Retina (tissue), 1 donor: ENCODE measurements at regions not wholly inside any gene's neighbourhood (a gene's known extent, or its start where the extent isn't known, plus 50 kb on each side); places are given as distances from the start of the nearest gene placed in this dataset.

ENCODE experiments used
- DNase-seq: peaks from one replicate; pipeline ENCODE4 v3.0.0-alpha.2; 2016

DNA sequence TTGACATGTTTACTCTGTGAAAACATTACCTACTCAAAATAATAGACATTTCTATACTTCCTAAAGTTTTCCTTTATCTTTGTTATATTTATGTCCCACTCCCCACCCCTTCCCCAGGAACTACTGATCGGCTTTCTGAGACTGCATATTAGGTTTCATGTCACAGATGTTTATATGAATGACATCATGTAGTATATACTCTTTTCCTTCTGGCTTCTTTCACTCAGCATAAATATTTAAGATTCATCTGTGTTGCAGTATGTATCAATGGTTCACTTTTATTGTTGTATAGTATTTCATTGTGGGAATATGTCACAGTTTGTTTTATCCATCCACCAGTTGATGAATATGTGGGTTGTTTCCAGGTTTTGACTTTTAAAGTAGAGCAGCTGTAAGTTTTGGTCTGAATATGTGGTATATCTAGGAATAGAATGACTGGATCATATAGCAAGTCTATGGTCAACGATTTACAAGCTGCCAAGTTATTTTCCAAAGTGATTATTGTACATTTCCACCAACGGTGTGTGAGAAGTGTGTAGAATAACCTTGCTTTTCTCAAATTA is 73.8 kb upstream of the CAV2 start:
- DNase-seq = no peak

GRCh38 chr7:116426428-116427156 is 72.9 kb upstream of the CAV2 start:
- no peak for DNase-seq

GRCh38 chr7:116429986-116430619 is 69.4 kb upstream of the CAV2 start:
- no peak for DNase-seq

DNA sequence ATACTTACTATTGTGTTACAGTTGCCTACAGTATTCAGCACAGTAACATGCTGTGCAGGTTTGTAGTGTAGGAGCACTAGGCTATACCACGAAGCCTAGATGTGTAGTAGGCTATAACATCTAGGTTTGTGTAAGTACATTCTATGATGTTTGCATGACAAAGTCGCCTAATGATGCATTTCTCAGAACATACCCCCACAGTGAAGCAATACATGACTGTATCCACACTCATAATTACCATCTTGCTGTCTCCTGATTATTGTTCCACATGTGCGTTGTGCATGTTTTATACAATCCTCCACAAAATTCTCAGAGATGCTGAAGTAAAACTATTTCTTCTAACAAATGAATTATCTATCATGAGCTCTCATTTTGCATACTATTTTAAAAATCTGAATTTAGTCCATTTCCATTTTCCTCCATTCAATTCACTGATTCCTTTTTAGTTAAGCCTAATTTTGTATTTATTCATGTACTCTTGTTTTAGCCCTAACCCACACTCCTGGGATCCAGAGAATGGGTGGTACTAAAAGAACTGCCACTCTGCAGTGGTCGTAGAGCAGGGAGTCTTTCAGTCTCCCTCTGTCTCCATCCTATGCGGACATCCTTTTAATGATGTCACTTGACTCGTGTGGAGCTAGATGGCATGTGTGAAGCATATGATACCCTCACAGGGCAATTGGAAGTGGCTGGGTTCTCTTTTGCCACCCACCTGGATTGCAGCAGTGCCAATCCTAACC is 67.6 kb upstream of the CAV2 start:
- DNase-seq = no peak

- DNase-seq = no peak
Observed at GRCh38 chr7:116432527-116432916, 67.0 kb upstream of the CAV2 start.

DNA sequence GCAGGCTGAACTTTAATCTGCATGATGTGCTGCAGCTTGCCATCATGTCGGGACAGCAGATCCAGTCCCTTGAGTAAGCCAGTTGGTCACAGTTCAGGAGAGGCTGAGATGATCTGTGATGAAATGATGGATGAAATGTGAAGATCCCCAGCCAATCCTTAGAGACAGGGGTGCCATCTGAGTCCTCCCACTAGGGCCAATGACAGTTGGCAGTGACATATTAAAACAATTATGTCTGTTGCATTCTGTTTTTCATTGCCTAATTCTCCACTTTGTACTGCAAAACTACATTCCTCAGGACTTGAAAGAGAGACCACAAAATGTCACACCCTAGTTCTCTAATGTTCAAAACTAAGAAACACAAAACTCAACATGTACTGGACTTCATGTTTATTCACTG is 66.3 kb upstream of the CAV2 start:
- no peak for DNase-seq

DNA sequence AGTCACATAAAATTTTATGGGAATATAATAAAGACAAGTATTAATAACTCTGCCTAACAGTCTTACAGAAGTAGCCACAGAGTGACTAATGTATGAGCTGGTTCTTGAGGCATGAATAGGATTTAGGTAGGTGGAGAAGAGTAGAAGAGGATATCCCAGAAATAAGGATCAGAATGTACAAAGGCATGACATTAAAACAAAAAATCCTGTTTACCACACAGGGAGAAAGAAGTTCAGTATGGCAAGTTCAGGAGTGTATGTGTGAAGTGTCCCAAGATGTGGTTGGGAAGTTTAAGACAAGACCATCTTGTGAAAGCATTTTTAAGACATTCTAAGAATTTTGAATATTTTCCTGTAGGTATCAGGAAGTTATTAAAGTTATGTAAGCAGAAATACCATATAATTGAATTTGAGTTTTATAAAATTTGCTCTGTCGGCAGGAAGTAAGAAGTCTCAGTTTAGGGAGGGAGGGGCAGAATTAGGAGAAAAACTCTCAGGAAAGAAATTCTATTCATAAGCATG is 64.7 kb upstream of the CAV2 start:
- no peak for DNase-seq

GRCh38 chr7:116436305-116436826 is 63.2 kb upstream of the CAV2 start:
- no peak for DNase-seq

GRCh38 chr7:116438267-116438666 is 61.3 kb upstream of the CAV2 start:
- no peak for DNase-seq

DNA sequence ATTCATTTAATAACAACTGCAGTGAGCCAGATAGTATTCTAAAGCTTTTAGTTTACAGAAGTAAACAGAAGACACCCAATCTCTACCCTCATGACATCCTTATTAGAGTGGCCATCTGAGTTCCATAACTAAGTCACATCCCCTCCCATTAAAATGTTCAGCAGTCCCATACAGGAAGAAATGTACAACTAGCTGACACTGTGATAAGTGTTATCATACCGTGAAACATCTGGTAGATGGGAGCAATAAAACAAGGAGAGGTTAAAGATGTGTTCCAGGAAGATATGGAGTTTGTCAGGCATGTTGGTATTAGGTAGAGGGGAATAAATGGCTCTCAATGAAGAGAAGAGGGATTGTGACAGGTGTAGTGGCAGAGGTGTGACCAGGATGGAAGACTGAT is 60.5 kb upstream of the CAV2 start:
- no peak for DNase-seq

- no peak for DNase-seq
Observed at GRCh38 chr7:116439841-116440549, 59.5 kb upstream of the CAV2 start.

DNA sequence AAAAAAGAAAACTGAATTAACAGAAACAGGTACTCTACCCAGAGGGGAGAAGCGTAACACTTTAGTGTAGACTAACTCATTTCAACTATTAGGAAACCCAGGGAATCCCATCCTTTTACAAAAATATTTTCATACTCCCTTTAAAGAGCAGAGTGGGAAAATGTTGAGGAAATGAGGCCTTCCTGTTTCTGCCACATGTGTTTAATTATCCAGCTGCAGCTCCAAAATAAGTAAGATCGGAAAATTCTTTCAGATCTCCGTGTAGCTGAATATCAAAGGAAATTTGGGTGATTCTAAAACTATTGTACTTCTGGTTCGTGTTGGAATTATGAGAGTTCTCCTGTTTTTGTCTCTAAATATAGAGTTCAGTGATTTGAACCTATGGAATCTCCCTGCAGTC is 58.0 kb upstream of the CAV2 start:
- no peak for DNase-seq

DNA sequence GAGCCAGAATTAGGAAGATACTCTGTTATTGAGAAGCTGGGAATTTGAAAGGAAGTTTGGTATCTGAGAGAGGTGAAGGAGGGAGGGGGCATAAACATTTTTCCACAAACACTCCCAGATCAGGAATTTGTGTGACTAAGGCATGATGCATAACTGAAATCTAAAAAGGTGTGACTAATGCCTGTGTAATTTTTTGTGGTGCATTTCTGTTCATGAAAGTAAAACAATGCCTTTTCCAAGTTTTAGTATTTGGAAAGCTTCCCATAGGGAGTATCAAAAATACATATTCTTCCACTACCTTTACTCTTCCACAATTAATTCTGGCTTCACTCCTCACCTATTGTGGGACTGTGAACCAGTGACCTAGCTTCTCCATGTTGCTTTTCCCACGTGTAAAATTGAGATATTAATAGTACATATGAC is 56.4 kb upstream of the CAV2 start:
- DNase-seq = no peak

- DNase-seq = no peak
Observed at GRCh38 chr7:116443646-116444045, 55.9 kb upstream of the CAV2 start.

- DNase-seq = no peak
Observed at GRCh38 chr7:116445447-116446211, 53.9 kb upstream of the CAV2 start.

- no peak for DNase-seq
Observed at GRCh38 chr7:116446212-116446855, 53.2 kb upstream of the CAV2 start.

- DNase-seq = no peak
Observed at GRCh38 chr7:116447436-116447835, 52.1 kb upstream of the CAV2 start.

- DNase-seq = no peak
Observed at GRCh38 chr7:116447966-116448839, 51.3 kb upstream of the CAV2 start.

GRCh38 chr7:116449441-116449840 is 50.1 kb upstream of the CAV2 start:
- DNase-seq = no peak
